Stimulated activated CD8-positive, alpha-beta memory T cell treated with anti-CD3 and anti-CD28 coated beads, Interleukin-12 subunit alpha, Interleukin-12 subunit beta, amount 100 ng/mL, for 4 hours (primary cell): ENCODE measurements at regions not wholly inside any gene's neighbourhood (a gene's known extent, or its start where the extent isn't known, plus 50 kb on each side); places are given as distances from the start of the nearest gene placed in this dataset.

Source experiments
- DNase-seq: peaks from one replicate; pipeline ENCODE4 v3.0.0-alpha.2; 2020; ENCODE audit warnings: low read depth

- DNase-seq = no peak
These were observed 601.1 kb upstream of the PIK3C3 start for GRCh38 chr18:41353777-41354528.

GRCh38 chr18:41351430-41351829, 603.6 kb upstream of the PIK3C3 start:
- DNase-seq = no peak

- no peak for DNase-seq
These were observed 608.0 kb upstream of the PIK3C3 start for GRCh38 chr18:41347057-41347456.

- DNase-seq = no peak
These were observed 611.2 kb upstream of the PIK3C3 start for GRCh38 chr18:41343808-41344207.

GRCh38 chr18:41338341-41338740, 616.7 kb upstream of the PIK3C3 start:
- DNase-seq = no peak

- DNase-seq = no peak
These were observed 623.4 kb upstream of the PIK3C3 start for GRCh38 chr18:41331661-41332060.

- DNase-seq = no peak
These were observed 628.7 kb upstream of the PIK3C3 start for GRCh38 chr18:41326311-41326710.

- DNase-seq = no peak
These were observed 630.1 kb upstream of the PIK3C3 start for GRCh38 chr18:41324934-41325333.

- DNase-seq = no peak
These were observed 630.8 kb upstream of the PIK3C3 start for GRCh38 chr18:41324020-41324791.

GRCh38 chr18:41323044-41323443, 632.0 kb upstream of the PIK3C3 start:
- no peak for DNase-seq

GRCh38 chr18:41320100-41320499, 634.9 kb upstream of the PIK3C3 start:
- no peak for DNase-seq

- no peak for DNase-seq
These were observed 639.9 kb upstream of the PIK3C3 start for GRCh38 chr18:41315134-41315533.

GRCh38 chr18:41311571-41312547, 643.2 kb upstream of the PIK3C3 start:
- DNase-seq = no peak

GRCh38 chr18:41297740-41298139, 657.3 kb upstream of the PIK3C3 start:
- DNase-seq = no peak

GRCh38 chr18:41269294-41269693, 685.7 kb upstream of the PIK3C3 start:
- no peak for DNase-seq

GRCh38 chr18:41268271-41268670, 686.8 kb upstream of the PIK3C3 start:
- DNase-seq = no peak

GRCh38 chr18:41266616-41267015, 688.4 kb upstream of the PIK3C3 start:
- no peak for DNase-seq

- DNase-seq = no peak
These were observed 688.8 kb upstream of the PIK3C3 start for GRCh38 chr18:41266204-41266603.

- DNase-seq = no peak
These were observed 690.0 kb upstream of the PIK3C3 start for GRCh38 chr18:41265047-41265446.

- DNase-seq = no peak
These were observed 691.1 kb upstream of the PIK3C3 start for GRCh38 chr18:41263956-41264355.

- no peak for DNase-seq
These were observed 692.3 kb upstream of the PIK3C3 start for GRCh38 chr18:41262688-41263087.

GRCh38 chr18:41244591-41245037, 710.4 kb upstream of the PIK3C3 start:
- DNase-seq = no peak
